Smooth muscle cell (in vitro differentiated cells): ENCODE measurements at regions not wholly inside any gene's neighbourhood (a gene's known extent, or its start where the extent isn't known, plus 50 kb on each side); places are given as distances from the start of the nearest gene placed in this dataset.
"Not testable (repeated sequence)": the region's sequence is repeated elsewhere in the genome, so short reads cannot be mapped to it uniquely, and the experiment has no call there.

Experiments used
- DNase-seq: peaks from one replicate; lab custom pipeline; 2025; ENCODE audit not compliant: unreplicated experiment; lab: John Stamatoyannopoulos, UW
- H2AFZ ChIP-seq: fragments of 200-600 bp; sonication (generic); 2 replicates; pipeline ENCODE4 v1.6.0; 2016; ENCODE audit warnings: antibody characterized with exemption, low read depth, mild to moderate bottlenecking
- H3F3A ChIP-seq: fragments of 200-600 bp; sonication (generic); 2 replicates; pipeline ENCODE4 v1.6.0; 2017; ENCODE audit warnings: antibody characterized with exemption, low read depth
- H3K27ac ChIP-seq: fragments of 200-600 bp; sonication (generic); 2 replicates; pipeline ENCODE4 v1.5.1; 2016; ENCODE audit warnings: low read depth, mild to moderate bottlenecking
- H3K27me3 ChIP-seq: fragments of 200-600 bp; sonication (generic); 2 replicates; pipeline ENCODE4 v1.6.1; 2016; ENCODE audit warnings: low read depth, mild to moderate bottlenecking
- H3K36me3 ChIP-seq: fragments of 200-600 bp; sonication (generic); 2 replicates; pipeline ENCODE4 v1.5.1; 2016; ENCODE audit warnings: low read depth
- H3K4me1 ChIP-seq: fragments of 200-600 bp; sonication (generic); 2 replicates; pipeline ENCODE4 v1.5.1; 2016; ENCODE audit warnings: low read depth
- H3K4me2 ChIP-seq: fragments of 200-600 bp; sonication (generic); 2 replicates; pipeline ENCODE4 v1.6.0; 2016; ENCODE audit warnings: mild to moderate bottlenecking
- H3K4me3 ChIP-seq: fragments of 200-600 bp; sonication (generic); 2 replicates; pipeline ENCODE4 v1.5.1; 2016; ENCODE audit warnings: mild to moderate bottlenecking
- H3K79me2 ChIP-seq: fragments of 200-600 bp; sonication (generic); 2 replicates; pipeline ENCODE4 v1.6.0; 2016; ENCODE audit warnings: low read depth, mild to moderate bottlenecking
- H3K9ac ChIP-seq: fragments of 200-600 bp; sonication (generic); 2 replicates; pipeline ENCODE4 v1.6.0; 2016; ENCODE audit warnings: low read depth
- H3K9me3 ChIP-seq: fragments of 200-600 bp; sonication (generic); replicated peaks from 2 replicates; pipeline ENCODE4 v1.5.1; 2016; ENCODE audit warnings: low read depth
- H4K20me1 ChIP-seq: fragments of 200-600 bp; sonication (generic); 2 replicates; pipeline ENCODE4 v1.6.0; 2016; ENCODE audit warnings: low read depth
- WGBS: methylation state at CpG from one replicate; pipeline ENCODE4 v1.1.7; 2016; ENCODE audit warnings: low lambda C conversion rate; 5-methylcytosine and 5-hydroxymethylcytosine counted together
- TF ChIP-seq, protein P1 (sequence below): fragments of 200-600 bp; sonication (generic); IDR thresholded peaks from 2 replicates; pipeline ENCODE4 v1.5.1; 2017; ENCODE audit warnings: borderline replicate concordance, mild to moderate bottlenecking, antibody characterized with exemption; ENCODE audit not compliant: insufficient read depth, poor library complexity, severe bottlenecking

DNA sequence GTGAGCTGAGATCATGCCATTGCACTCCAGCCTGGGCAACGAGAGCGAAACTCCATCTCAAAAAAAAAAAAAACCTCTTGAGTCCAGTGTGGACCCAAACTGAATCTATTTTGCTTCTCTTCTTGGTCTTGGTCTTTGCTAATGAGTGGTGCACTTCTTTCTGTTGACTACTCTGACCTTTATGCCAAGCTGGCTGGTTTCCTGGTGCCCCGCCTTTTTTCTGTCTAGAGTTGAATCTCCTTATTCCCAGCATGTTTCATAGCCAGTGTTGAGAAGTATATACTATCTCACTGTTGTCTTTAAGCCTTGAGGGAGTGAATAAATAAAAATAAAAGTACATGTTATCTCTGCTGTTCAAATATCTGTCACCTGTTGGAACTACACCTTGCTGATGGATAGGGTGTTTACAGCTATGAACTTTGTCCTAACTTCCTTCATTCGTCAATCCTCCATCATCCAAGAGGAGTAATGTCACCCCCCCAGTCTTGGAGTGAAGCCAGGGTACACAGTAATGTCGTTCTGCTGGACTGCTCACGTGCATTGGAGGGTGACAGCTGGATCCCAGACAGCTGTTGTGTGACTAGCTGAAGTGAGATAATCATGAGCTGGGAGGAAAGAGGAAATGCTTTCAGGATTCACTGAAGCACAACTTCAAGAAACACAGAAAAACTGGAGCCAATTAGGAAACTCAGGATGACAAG is 99.3 kb upstream of the PRKG2 start:
- Histone ChIP-seq H3K9me3 (no peaks in the 10 kb centered on the region), H4K20me1 (no peaks in the 10 kb centered on the region), H3K27me3 (no peaks in the 10 kb centered on the region), H3K27ac (no peak overlapping the region), H3K9ac (no peak overlapping the region), H3K4me2 (peak overlapping the region; percentile 42), H3K36me3 (no peaks in the 10 kb centered on the region), H3K4me1 (no peaks in the 10 kb centered on the region), H3F3A (no peaks in the 10 kb centered on the region), H3K79me2 (no peaks in the 10 kb centered on the region), H2AFZ (no peak overlapping the region), H3K4me3 (no peak overlapping the region)
- TF ChIP-seq, protein P1, sequence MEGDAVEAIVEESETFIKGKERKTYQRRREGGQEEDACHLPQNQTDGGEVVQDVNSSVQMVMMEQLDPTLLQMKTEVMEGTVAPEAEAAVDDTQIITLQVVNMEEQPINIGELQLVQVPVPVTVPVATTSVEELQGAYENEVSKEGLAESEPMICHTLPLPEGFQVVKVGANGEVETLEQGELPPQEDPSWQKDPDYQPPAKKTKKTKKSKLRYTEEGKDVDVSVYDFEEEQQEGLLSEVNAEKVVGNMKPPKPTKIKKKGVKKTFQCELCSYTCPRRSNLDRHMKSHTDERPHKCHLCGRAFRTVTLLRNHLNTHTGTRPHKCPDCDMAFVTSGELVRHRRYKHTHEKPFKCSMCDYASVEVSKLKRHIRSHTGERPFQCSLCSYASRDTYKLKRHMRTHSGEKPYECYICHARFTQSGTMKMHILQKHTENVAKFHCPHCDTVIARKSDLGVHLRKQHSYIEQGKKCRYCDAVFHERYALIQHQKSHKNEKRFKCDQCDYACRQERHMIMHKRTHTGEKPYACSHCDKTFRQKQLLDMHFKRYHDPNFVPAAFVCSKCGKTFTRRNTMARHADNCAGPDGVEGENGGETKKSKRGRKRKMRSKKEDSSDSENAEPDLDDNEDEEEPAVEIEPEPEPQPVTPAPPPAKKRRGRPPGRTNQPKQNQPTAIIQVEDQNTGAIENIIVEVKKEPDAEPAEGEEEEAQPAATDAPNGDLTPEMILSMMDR, result no peak
- WGBS, result 57% methylated on average over 6 of the region's 6 CpGs
- DNase-seq, result no peak

DNA sequence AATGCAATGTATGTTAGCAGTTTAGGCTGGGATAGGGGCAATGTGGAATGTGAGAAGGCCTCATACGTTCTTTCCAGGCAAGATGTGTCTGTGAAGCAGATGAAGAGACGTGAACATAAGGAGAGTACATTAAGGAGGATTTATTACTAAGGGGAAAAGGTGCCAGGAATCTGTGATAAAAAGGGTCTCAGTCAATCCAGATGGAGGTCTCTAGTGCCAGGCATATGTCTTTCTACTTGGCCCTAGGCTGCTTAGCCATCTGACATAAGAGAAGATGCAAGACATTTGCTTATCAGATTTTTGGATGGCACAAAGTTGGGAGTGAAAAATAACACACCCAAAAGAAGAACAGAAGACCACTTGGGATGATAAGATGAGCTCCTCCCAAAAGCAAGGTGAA is 93.0 kb upstream of the PRKG2 start:
- Histone ChIP-seq H3K9me3 (no peaks in the 10 kb centered on the region), H2AFZ (no peak overlapping the region), H3F3A (no peaks in the 10 kb centered on the region), H3K4me1 (no peaks in the 10 kb centered on the region), H3K4me2 (no peak overlapping the region), H3K27me3 (peaks cover 5% of the 10 kb centered on the region), H4K20me1 (no peaks in the 10 kb centered on the region), H3K9ac (no peak overlapping the region), H3K4me3 (no peak overlapping the region), H3K79me2 (no peaks in the 10 kb centered on the region), H3K27ac (no peak overlapping the region), H3K36me3 (no peaks in the 10 kb centered on the region)
- 91% methylated on average over 2 of the region's 2 CpGs for WGBS
- TF ChIP-seq, protein P1, result no peak
- no peak for DNase-seq

DNA sequence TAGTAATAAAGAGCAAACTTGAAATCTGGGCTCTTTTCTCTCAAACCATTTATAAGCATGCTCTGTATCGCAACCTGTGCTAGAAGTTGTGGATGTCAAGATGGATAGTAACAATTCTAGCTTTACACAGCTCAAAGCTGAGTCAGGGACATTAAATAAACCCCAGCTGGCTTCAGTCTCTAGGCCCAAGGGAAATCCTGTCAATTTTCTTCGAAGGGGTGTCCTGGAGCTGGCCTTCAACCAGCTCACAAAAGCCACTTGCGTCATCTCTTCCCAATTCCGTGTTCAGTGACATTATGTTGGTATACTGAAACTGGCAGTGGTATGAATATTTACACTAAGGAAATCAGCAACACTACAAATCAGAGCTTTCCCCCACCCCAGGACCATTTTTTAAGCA is 89.8 kb upstream of the PRKG2 start:
- no peak for DNase-seq
- TF ChIP-seq, protein P1, result no peak
- 83% methylated on average over 4 of the region's 4 CpGs for WGBS
- H3K36me3 ChIP-seq, result no peaks in the 10 kb centered on the region
- H3K4me3 ChIP-seq, result no peak overlapping the region
- peaks cover 5% of the 10 kb centered on the region for H3K27me3 ChIP-seq
- H3F3A ChIP-seq, result no peaks in the 10 kb centered on the region
- no peak overlapping the region for H2AFZ ChIP-seq
- no peak overlapping the region for H3K9ac ChIP-seq
- H3K9me3 ChIP-seq, result no peaks in the 10 kb centered on the region
- H3K4me2 ChIP-seq, result no peak overlapping the region
- H3K79me2 ChIP-seq, result no peaks in the 10 kb centered on the region
- no peaks in the 10 kb centered on the region for H3K4me1 ChIP-seq
- H3K27ac ChIP-seq, result no peak overlapping the region
- no peaks in the 10 kb centered on the region for H4K20me1 ChIP-seq

DNA sequence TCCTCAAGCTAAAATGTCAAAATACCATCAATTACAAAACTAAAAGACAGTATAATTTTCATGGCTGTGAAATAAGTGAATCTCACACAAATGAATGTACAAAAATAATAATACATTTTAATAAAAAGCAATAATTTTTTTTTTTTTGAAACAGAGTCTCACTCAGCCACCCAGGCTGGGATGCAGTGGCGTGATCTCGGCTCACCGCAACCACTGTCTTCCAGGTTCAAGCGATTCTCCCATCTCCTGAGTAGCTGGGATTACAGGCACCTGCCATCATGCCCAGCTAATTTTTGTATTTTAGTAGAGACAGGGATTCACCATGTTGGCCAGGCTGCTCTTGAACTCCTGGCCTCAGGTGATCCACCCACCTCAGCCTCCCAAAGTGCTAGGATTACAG is 85.3 kb upstream of the PRKG2 start:
- not testable (repeated sequence) for H3K4me2 ChIP-seq, H3K9me3 ChIP-seq, H3F3A ChIP-seq, H2AFZ ChIP-seq, H3K4me3 ChIP-seq, H3K36me3 ChIP-seq, DNase-seq, H3K79me2 ChIP-seq, H3K4me1 ChIP-seq, H4K20me1 ChIP-seq, H3K27me3 ChIP-seq, H3K27ac ChIP-seq, H3K9ac ChIP-seq
- 96% methylated on average over 4 of the region's 4 CpGs for WGBS
